HS-5 (cell line): ENCODE measurements at regions not wholly inside any gene's neighbourhood (a gene's known extent, or its start where the extent isn't known, plus 50 kb on each side); places are given as distances from the start of the nearest gene placed in this dataset.

ENCODE experiments used
- DNase-seq: peaks from one replicate; pipeline ENCODE4 v3.0.0-alpha.2; 2012; ENCODE audit warnings: low read depth

DNA sequence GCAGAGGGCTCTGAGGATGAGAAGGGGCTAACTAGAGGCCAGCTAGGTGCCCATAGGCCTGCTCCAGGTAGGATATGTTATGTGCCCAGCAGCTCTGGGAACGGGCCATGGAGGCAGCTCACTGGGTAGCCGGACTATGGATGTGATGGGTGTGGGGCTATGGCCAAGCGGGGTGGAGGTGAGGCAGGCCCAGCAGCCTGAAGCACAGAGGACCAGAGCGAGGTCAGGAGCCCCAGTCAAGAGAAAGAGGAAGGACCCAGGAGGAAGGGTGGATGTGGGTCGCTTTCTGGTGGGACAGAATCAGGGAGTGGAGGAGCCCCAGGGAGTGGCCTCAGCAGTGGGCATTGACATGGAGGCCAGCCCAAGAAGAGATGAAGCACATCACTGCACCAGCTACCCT is 117.9 kb upstream of the MLN start:
- DNase-seq, result no peak

DNA sequence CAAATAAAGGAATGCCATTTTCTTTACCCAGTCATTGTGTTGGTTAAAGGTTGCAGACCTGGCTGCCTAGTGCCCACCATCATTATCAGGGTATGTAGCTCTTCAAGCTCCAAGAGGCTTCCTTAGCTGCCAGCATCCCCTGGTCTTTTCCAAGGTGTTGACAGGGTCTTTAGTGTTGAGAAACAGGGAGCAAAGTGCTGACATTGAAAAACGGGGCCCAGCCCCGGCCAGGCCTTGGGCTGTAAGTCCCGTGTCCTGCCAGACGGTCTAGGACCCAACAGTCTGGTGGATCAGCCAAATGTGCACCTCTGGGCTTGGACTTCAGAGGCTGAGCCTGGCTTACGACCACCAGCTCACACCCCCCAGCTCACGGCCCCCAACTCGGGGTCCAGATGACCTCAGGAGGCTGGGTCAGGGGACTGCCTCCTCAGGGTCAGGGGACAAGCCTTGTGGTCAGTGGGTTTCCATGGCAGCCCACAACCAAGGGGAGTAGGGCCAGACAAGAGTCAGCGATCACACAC is 114.4 kb upstream of the MLN start:
- DNase-seq, result no peak

- DNase-seq, result no peak
Observed at GRCh38 chr6:33915134-33915533, 111.3 kb upstream of the MLN start.

DNA sequence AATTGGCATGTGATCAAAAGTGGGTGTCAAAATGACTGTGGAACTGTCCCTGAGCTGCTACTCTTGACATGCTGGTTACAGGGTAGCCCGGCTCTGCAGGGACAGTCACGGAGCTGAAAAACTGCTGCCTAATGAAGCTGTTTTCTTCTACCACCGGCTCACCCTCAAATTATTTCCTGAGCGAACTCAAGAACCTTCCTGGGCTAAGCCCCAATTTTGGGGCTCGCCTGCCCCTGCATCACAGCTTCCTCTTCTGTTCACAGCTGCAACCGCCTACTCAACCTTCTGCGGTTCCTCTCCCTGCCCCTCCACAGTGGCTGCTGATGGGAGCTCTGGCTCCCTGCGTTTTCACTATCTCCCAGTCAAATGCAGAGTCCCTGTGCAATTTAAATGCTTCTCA is 110.8 kb upstream of the MLN start:
- no peak for DNase-seq

DNA sequence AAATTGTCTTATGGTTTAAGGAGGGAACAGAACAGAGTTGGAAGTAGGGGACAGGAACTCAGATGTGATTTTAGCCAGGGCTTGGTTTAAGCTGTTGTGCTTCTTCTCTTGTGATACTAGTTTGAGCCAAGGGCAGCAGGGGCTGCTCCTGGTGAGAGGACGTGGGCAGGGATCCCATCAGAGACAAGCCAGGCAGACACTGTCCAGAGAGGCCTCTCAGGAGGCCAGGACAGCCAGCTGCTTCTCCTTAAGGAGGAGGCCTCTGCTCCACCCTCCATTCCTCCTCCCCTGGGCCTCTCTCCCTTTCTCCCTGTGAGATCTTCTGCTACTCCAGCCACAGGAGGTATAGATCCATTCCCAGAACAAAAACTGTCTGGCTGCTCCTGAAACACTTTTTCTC is 108.4 kb upstream of the MLN start:
- no peak for DNase-seq

GRCh38 chr6:33911488-33911887 is 107.7 kb upstream of the MLN start:
- DNase-seq, result no peak

GRCh38 chr6:33910594-33910993 is 106.8 kb upstream of the MLN start:
- DNase-seq, result no peak

- no peak for DNase-seq
Observed at GRCh38 chr6:33909737-33910136, 105.9 kb upstream of the MLN start.

DNA sequence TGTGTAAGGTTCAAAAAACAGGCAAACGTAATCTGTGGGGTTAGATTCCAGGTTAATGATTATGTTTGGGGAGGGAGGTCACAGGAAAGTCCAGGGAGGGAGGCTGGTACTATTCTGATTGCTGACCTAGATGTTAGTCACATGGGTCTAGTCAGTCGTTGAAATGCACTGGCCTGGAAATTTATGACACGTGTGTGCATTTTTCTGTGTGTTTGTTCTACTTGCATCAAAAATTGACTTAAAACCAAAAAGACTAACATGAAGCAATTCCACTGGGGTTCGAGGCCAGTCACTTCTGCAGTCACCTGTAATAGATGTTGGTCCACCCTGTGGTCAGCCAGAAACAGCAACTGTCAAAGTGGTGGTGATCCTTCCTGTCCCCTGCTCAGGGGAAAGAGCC is 104.2 kb upstream of the MLN start:
- no peak for DNase-seq

GRCh38 chr6:33907227-33907626 is 103.4 kb upstream of the MLN start:
- no peak for DNase-seq

DNA sequence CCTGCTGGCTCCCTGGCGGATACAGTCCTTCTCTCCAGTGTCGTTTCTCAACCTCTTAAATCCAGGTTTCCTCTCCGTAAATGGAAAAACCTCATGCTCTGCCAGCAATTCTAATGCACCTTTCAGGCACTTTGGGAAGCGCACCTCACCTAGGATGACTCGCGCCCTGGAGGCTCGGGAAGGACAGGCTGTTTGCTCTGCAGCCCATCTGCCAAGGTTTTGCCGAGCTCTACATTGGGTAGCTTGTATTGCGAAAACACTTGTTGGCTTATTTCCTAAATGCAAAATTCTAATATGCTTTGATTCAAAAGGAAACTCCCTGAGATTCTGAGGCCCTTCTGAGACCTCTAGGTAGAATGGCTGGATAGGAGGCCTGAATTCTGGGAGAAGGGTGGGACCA is 102.6 kb upstream of the MLN start:
- no peak for DNase-seq

- no peak for DNase-seq
Observed at GRCh38 chr6:33905071-33905609, 101.3 kb upstream of the MLN start.

GRCh38 chr6:33904747-33905065 is 100.9 kb upstream of the MLN start:
- DNase-seq, result no peak

- DNase-seq, result no peak
Observed at GRCh38 chr6:33904050-33904746, 100.4 kb upstream of the MLN start.

DNA sequence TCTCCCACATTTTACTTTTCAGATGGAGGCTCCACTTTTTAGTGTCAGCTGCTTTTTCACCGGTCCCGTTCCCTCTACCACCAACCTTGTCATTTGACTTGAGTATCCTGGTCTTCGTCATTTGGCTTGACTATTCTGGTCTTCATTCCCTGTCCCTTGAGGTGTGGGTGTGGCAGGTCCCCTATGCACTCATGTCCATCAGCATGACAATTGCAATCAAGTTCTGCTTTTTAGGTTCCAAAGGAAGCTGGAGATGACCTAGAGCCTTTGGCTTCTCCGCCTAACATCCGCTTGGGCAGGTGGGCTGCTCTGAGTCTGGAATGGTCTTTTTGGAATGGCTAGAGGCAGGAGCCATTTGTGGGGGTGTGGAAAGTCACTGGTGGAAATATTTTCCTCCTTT is 99.8 kb upstream of the MLN start:
- no peak for DNase-seq

- DNase-seq, result no peak
Observed at GRCh38 chr6:33902457-33902853, 98.7 kb upstream of the MLN start.

- no peak for DNase-seq
Observed at GRCh38 chr6:33901822-33902456, 98.1 kb upstream of the MLN start.

DNA sequence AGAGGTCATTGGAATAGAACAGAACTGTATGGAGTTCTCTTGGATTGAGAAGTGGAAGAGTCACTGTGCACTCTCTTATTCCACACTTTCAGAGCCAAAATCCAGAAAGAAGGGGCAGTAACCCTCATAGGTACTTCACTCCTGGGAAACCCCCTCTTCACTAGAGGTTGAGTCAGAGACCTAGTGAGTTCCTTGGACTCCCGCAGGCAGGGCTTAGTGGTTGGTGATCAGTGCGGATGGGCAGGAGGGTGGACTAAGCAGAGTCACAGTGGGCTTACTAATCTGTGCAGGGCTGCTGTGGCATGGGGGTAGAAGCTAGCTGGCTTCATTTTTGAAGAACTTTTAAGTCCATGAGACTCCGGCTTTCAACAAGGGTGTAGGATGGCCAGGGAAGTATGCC is 95.0 kb upstream of the MLN start:
- DNase-seq, result no peak

DNA sequence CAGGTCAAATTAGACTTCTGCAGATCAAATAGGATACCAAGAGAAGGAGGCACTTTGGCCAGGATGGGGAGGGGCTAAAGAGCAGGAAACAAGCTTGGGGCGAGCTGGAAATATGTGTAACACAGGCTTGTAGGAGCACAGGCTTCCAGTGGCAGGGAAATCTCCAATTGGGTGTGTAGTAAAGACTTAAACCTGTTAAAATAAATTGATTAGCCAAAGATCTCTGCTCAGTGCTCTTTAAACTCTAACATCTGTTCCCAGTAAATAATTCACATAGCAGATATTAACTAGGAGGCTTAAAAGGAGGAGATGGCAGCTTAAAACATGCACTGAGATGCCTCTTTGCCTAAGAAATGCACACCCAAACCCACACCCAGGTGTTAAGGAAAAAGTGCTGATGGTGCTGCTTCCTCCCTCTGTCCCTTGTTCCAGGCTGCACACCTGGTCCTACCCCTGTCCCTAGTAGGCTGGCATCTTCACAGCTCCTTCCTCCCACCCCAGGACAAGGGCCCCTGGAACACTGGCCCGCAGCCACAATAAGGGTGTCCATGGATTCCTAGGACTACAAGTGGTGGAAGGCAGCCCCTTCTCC is 93.5 kb upstream of the MLN start:
- no peak for DNase-seq

DNA sequence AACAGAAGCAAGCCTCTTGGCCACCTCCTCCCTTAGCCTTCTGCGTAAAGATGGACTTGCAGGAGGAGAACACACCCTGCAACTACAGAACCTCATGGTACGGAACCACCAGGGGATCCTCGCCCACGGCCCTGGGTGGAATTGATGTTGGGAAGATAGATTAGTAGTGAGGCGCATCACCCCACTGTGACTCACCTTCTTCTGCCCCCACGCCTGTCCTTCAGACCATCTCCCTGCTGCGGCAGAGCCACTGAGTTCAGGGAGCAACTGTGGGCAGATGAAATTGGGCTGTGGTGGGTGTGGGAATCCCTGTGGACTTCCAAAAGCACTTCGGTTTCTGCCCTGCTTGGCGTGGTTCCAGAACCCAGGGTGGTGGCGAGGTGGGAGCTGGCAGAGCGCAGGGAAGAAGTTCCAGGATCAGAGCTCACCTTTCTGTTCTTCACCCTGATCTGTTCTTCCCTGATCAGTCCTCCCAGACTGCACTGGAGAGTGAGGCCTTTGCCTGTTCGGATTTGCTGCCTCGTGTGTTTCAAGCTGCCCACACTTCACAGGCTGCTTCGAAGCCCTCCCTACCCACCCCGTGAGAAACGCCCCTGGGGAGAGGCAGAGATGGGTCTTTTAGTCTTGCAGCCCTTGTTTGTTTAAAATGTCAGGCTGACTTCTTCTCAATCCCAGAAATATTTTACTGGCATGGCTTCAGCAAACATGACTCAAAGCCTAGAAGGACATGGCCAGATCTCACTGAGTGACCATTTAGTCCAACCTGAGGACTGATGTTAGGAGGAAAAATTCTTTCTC is 92.8 kb upstream of the MLN start:
- DNase-seq, result no peak

- DNase-seq, result no peak
Observed at GRCh38 chr6:33895988-33896387, 92.2 kb upstream of the MLN start.

- no peak for DNase-seq
Observed at GRCh38 chr6:33895296-33895695, 91.5 kb upstream of the MLN start.

GRCh38 chr6:33894438-33894837 is 90.6 kb upstream of the MLN start:
- no peak for DNase-seq
